GM13976 (cell line): ENCODE measurements at regions not wholly inside any gene's neighbourhood (a gene's known extent, or its start where the extent isn't known, plus 50 kb on each side); places are given as distances from the start of the nearest gene placed in this dataset.
"Not testable (repeated sequence)": the region's sequence is repeated elsewhere in the genome, so short reads cannot be mapped to it uniquely, and the experiment has no call there.

Source experiments
- DNase-seq: peaks from one replicate; pipeline ENCODE4 v3.0.0; 2012; ENCODE audit warnings: low spot score
- CTCF ChIP-seq: IDR thresholded peaks from 2 replicates; pipeline ENCODE4 v1.5.1; 2012; ENCODE audit warnings: borderline replicate concordance, mild to moderate bottlenecking; ENCODE audit not compliant: insufficient read depth; ENCODE audit errors: extremely low read depth, missing control alignments, control extremely low read depth
- in situ Hi-C: fragments of 300-500 bp; cut with MboI; formaldehyde crosslinking; loops from one replicate; pipeline ENCODE4 v1.12.0; 2022; ENCODE audit warnings: low sequenced_read_pairs, mixed read lengths, inconsistent platforms; ENCODE audit not compliant: unreplicated experiment

- in situ Hi-C loops, result no loop called here
- TF ChIP-seq CTCF, result no peak
- DNase-seq, result no peak
Measured at GRCh38 chr4:152180369-152180768, 355.5 kb downstream of the FBXW7 start.

- DNase-seq, in situ Hi-C loops: not testable (repeated sequence)
Measured at GRCh38 chr4:152177538-152177937, 358.4 kb downstream of the FBXW7 start.

- in situ Hi-C loops, result no loop called here
- no peak for DNase-seq
- TF ChIP-seq CTCF, result no peak
Measured at GRCh38 chr4:152176627-152177214, 359.2 kb downstream of the FBXW7 start.

- TF ChIP-seq CTCF, result no peak
Measured at GRCh38 chr4:152175586-152175985, 360.3 kb downstream of the FBXW7 start.

GRCh38 chr4:152172146-152172545 is 363.7 kb downstream of the FBXW7 start:
- TF ChIP-seq CTCF, result no peak
- no peak for DNase-seq
- in situ Hi-C loops, result no loop called here

More at GRCh38 chr4:152175586-152175985, 360.3 kb downstream of the FBXW7 start:
- in situ Hi-C loops, result no loop called here
- no peak for DNase-seq

GRCh38 chr4:152171556-152171955 is 364.3 kb downstream of the FBXW7 start:
- no peak for TF ChIP-seq CTCF
- in situ Hi-C loops, result no loop called here
- no peak for DNase-seq

GRCh38 chr4:152169683-152170082 is 366.2 kb downstream of the FBXW7 start:
- in situ Hi-C loops, result no loop called here
- DNase-seq, result no peak
- TF ChIP-seq CTCF, result no peak
